HepG2 (cell line): ENCODE measurements at regions not wholly inside any gene's neighbourhood (a gene's known extent, or its start where the extent isn't known, plus 50 kb on each side); places are given as distances from the start of the nearest gene placed in this dataset.

Source experiments
- ATAC-seq: fragments of 200-7000 bp; cut with Tn5 transposase; 3 replicates; pipeline ENCODE4 v1.9.1; 2020; ENCODE audit warnings: mild to moderate bottlenecking, moderate library complexity
- BruUV-seq: library from RNA; stranded (reverse); fragments of 400-500 nt; replicated peaks from 2 replicates; lab custom pipeline; 2021; lab: Mats Ljungman, UMichigan
- CTCF ChIA-PET: fragments of 300-600 bp; formaldehyde crosslinking; extraction: SDS; loops from one replicate; lab custom pipeline; 2021; ENCODE audit warnings: low total read pairs, inconsistent platforms, low intra/inter-chr PET ratio; lab: Yijun Ruan, JAX
- POLR2A ChIA-PET: fragments of 350-600 bp; sonication (Branson Sonifier 250); formaldehyde crosslinking; loops from one replicate; lab custom pipeline; 2020; ENCODE audit warnings: antibody characterized with exemption, inconsistent platforms; lab: Yijun Ruan, JAX
- DNase-seq: peaks from one replicate; pipeline ENCODE4 v3.0.0-alpha.2; 2015; ENCODE audit warnings: low spot score
- FAIRE-seq: peaks from 3 replicates; lab custom pipeline; 2011; peaks lifted over from hg19 to GRCh38; lab: Jason Lieb, UNC
- H2AFZ ChIP-seq: one replicate; pipeline ENCODE4 v1.6.1; 2011; ENCODE audit warnings: low read length, inconsistent platforms
- H3K27ac ChIP-seq: fragments of 300-600 bp; 3 replicates; pipeline ENCODE4 v1.8.0; 2011; ENCODE audit warnings: mixed run types, mild to moderate bottlenecking, mixed read lengths, low read length, inconsistent platforms; ENCODE audit not compliant: insufficient read depth; ENCODE audit errors: extremely low read length
- H3K27me3 ChIP-seq, 2 experiments: fragments of 200-600 bp in 1 of 2; 2 replicates in 1 of 2; 3 replicates in 1 of 2; pipeline versions ENCODE4 v1.6.0 to v1.8.0; 2011; ENCODE audit warnings: low read length in 2 of 2, mild to moderate bottlenecking in 2 of 2, moderate library complexity in 2 of 2, inconsistent platforms in 1 of 2; ENCODE audit not compliant: insufficient read depth in 2 of 2, control insufficient read depth in 1 of 2
- H3K36me3 ChIP-seq, 2 experiments: fragments of 200-600 bp in 1 of 2; replicated peaks in 1 of 2; 2 replicates in 1 of 2; 3 replicates in 1 of 2; pipeline versions ENCODE4 v1.5.1 to v1.8.0; 2011; ENCODE audit warnings: low read length in 2 of 2, inconsistent platforms in 1 of 2; ENCODE audit not compliant: insufficient read depth in 2 of 2, control insufficient read depth in 1 of 2
- H3K4me1 ChIP-seq: 2 replicates; pipeline ENCODE4 v1.5.1; 2012; ENCODE audit warnings: low read length, inconsistent platforms; ENCODE audit not compliant: insufficient read depth
- H3K4me2 ChIP-seq: 2 replicates; pipeline ENCODE4 v1.6.0; 2011; ENCODE audit warnings: low read depth, low read length, inconsistent platforms
- H3K4me3 ChIP-seq, 3 experiments: fragments of 200-600 bp in 1 of 3; sonication (generic), shearing (Covaris generic) in 1 of 3; replicated peaks in 1 of 3; 2 replicates each; pipeline ENCODE4 v1.5.1; 2011 to 2016; ENCODE audit warnings: low read length in 3 of 3, inconsistent platforms in 2 of 3, low read depth in 2 of 3, mild to moderate bottlenecking in 2 of 3, control low read depth in 1 of 3, mixed read lengths in 1 of 3; ENCODE audit not compliant: insufficient read depth in 1 of 3
- H3K79me2 ChIP-seq: one replicate; pipeline ENCODE4 v1.6.1; 2011; ENCODE audit warnings: low read length, inconsistent platforms; ENCODE audit not compliant: insufficient read depth
- H3K9ac ChIP-seq: 2 replicates; pipeline ENCODE4 v1.6.0; 2011; ENCODE audit warnings: mild to moderate bottlenecking, low read depth, low read length, inconsistent platforms; ENCODE audit not compliant: insufficient read depth
- H3K9me3 ChIP-seq: 2 replicates; pipeline ENCODE4 v1.5.1; 2012; ENCODE audit warnings: mild to moderate bottlenecking, low read length
- H4K20me1 ChIP-seq: 2 replicates; pipeline ENCODE4 v1.6.0; 2011; ENCODE audit warnings: inconsistent platforms, mild to moderate bottlenecking, low read length, moderate library complexity; ENCODE audit not compliant: insufficient read depth
- FLYWCH1 ChIP-seq: sonication (generic); formaldehyde crosslinking; IDR thresholded peaks from 2 replicates; pipeline ENCODE4 v1.8.1; 2023; ENCODE audit warnings: mild to moderate bottlenecking, missing genetic modification reagents
- XBP1 ChIP-seq: sonication (generic); formaldehyde crosslinking; IDR thresholded peaks from 2 replicates; pipeline ENCODE4 v1.5.0; 2020; ENCODE audit warnings: missing genetic modification reagents
- ZNF570 ChIP-seq: sonication (generic); formaldehyde crosslinking; IDR thresholded peaks from 2 replicates; pipeline ENCODE4 v1.4.0; 2020; ENCODE audit warnings: mild to moderate bottlenecking, missing genetic modification reagents, borderline replicate concordance
- WGBS: methylation state at CpG from one replicate; pipeline ENCODE4 v1.1.6; 2017; ENCODE audit warnings: low lambda C conversion rate; 5-methylcytosine and 5-hydroxymethylcytosine counted together
- in situ Hi-C: cut with HindIII; loops from 2 replicates; pipeline ENCODE4 v1.10.0; 2017; ENCODE audit warnings: low pct_unique_long_range_greater_than_20kb; ENCODE audit not compliant: extremely low pct_ligation_motif_present
- intact Hi-C: fragments of 100-400 bp; cut with micrococcal nuclease; formaldehyde crosslinking; loops from one replicate; pipeline ENCODE4 v1.10.0; 2022; ENCODE audit not compliant: unreplicated experiment
- TF ChIP-seq, protein P1 (sequence below), 2 experiments: fragments of 450-650 bp in 1 of 2; sonication (generic) in 1 of 2; formaldehyde crosslinking in 1 of 2; IDR thresholded peaks; 2 replicates each; pipeline versions ENCODE4 v1.6.1 to v1.8.0; 2016 to 2022; ENCODE audit warnings: antibody characterized with exemption in 1 of 2, mild to moderate bottlenecking in 1 of 2, missing genetic modification reagents in 1 of 2
- TF ChIP-seq, protein P2 (sequence below): sonication (generic); formaldehyde crosslinking; conservative IDR thresholded peaks from 2 replicates; pipeline ENCODE4 v1.4.0; 2020; ENCODE audit warnings: mild to moderate bottlenecking, missing genetic modification reagents, moderate library complexity
- TF ChIP-seq, protein P3 (sequence below): sonication (generic); formaldehyde crosslinking; IDR thresholded peaks from 2 replicates; pipeline ENCODE4 v1.8.0; 2022; ENCODE audit warnings: missing genetic modification reagents, mild to moderate bottlenecking, borderline replicate concordance

DNA sequence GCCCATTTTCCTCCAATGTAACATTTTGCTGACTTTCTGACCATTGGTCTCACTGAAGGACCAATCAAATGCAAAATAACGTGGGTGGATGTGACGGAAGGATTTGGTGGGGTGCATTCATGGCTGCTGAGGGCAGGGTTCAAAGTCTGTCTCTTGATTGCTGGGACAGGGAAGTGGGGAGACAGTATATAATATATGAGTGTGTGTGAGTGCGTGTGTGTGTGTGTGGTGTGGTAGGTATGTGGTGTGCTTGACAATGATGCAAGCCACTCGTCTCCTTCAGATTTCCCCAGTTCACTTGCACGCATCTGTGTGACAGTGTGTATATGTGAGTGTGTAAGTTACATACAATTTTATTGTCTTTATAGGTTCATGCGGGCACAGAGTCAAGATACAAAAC lies 477.3 kb downstream of the DIRAS2 start:
- H3K27ac ChIP-seq: no peak overlapping the region
- peaks cover 23% of the 10 kb centered on the region for H3K4me1 ChIP-seq
- ChIA-PET CTCF (no interaction called here), POLR2A (no interaction called here)
- FAIRE-seq (no peak), DNase-seq (no peak)
- no peaks in the 10 kb centered on the region for H3K79me2 ChIP-seq
- no peak overlapping the region for H3K9ac ChIP-seq
- H3K36me3 ChIP-seq: no peaks in the 10 kb centered on the region
- in situ Hi-C loops (no loop called here), intact Hi-C loops (no loop called here)
- no peak overlapping the region for H3K4me3 ChIP-seq
- H3K9me3 ChIP-seq: no peaks in the 10 kb centered on the region
- no peak overlapping the region for H3K4me2 ChIP-seq
- no TSS peak for BruUV-seq
- no peak overlapping the region for H2AFZ ChIP-seq
- H4K20me1 ChIP-seq: no peaks in the 10 kb centered on the region
- H3K27me3 ChIP-seq: no peaks in the 10 kb centered on the region
- 40% methylated on average over 6 of the region's 6 CpGs for WGBS
- TF ChIP-seq FLYWCH1 (no peak), XBP1 (no peak), ZNF570 (no peak)
- TF ChIP-seq, protein P1, sequence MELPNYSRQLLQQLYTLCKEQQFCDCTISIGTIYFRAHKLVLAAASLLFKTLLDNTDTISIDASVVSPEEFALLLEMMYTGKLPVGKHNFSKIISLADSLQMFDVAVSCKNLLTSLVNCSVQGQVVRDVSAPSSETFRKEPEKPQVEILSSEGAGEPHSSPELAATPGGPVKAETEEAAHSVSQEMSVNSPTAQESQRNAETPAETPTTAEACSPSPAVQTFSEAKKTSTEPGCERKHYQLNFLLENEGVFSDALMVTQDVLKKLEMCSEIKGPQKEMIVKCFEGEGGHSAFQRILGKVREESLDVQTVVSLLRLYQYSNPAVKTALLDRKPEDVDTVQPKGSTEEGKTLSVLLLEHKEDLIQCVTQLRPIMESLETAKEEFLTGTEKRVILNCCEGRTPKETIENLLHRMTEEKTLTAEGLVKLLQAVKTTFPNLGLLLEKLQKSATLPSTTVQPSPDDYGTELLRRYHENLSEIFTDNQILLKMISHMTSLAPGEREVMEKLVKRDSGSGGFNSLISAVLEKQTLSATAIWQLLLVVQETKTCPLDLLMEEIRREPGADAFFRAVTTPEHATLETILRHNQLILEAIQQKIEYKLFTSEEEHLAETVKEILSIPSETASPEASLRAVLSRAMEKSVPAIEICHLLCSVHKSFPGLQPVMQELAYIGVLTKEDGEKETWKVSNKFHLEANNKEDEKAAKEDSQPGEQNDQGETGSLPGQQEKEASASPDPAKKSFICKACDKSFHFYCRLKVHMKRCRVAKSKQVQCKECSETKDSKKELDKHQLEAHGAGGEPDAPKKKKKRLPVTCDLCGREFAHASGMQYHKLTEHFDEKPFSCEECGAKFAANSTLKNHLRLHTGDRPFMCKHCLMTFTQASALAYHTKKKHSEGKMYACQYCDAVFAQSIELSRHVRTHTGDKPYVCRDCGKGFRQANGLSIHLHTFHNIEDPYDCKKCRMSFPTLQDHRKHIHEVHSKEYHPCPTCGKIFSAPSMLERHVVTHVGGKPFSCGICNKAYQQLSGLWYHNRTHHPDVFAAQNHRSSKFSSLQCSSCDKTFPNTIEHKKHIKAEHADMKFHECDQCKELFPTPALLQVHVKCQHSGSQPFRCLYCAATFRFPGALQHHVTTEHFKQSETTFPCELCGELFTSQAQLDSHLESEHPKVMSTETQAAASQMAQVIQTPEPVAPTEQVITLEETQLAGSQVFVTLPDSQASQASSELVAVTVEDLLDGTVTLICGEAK (IDR thresholded peaks at IDR 0.05): no peak
- TF ChIP-seq, protein P1 (CRISPR knock-in tag; IDR thresholded peaks at IDR 0.05): no peak
- TF ChIP-seq, protein P2, sequence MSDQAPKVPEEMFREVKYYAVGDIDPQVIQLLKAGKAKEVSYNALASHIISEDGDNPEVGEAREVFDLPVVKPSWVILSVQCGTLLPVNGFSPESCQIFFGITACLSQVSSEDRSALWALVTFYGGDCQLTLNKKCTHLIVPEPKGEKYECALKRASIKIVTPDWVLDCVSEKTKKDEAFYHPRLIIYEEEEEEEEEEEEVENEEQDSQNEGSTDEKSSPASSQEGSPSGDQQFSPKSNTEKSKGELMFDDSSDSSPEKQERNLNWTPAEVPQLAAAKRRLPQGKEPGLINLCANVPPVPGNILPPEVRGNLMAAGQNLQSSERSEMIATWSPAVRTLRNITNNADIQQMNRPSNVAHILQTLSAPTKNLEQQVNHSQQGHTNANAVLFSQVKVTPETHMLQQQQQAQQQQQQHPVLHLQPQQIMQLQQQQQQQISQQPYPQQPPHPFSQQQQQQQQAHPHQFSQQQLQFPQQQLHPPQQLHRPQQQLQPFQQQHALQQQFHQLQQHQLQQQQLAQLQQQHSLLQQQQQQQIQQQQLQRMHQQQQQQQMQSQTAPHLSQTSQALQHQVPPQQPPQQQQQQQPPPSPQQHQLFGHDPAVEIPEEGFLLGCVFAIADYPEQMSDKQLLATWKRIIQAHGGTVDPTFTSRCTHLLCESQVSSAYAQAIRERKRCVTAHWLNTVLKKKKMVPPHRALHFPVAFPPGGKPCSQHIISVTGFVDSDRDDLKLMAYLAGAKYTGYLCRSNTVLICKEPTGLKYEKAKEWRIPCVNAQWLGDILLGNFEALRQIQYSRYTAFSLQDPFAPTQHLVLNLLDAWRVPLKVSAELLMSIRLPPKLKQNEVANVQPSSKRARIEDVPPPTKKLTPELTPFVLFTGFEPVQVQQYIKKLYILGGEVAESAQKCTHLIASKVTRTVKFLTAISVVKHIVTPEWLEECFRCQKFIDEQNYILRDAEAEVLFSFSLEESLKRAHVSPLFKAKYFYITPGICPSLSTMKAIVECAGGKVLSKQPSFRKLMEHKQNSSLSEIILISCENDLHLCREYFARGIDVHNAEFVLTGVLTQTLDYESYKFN (CRISPR knock-in tag): no peak
- TF ChIP-seq, protein P3, sequence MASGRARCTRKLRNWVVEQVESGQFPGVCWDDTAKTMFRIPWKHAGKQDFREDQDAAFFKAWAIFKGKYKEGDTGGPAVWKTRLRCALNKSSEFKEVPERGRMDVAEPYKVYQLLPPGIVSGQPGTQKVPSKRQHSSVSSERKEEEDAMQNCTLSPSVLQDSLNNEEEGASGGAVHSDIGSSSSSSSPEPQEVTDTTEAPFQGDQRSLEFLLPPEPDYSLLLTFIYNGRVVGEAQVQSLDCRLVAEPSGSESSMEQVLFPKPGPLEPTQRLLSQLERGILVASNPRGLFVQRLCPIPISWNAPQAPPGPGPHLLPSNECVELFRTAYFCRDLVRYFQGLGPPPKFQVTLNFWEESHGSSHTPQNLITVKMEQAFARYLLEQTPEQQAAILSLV: no peak
- TF ChIP-seq, all 625 proteins: peak for 0
- no peak for ATAC-seq
